Vagina (tissue), 2 donors: ENCODE measurements at regions not wholly inside any gene's neighbourhood (a gene's known extent, or its start where the extent isn't known, plus 50 kb on each side); places are given as distances from the start of the nearest gene placed in this dataset.

Experiments used
- DNase-seq, 2 donors: peaks; one replicate each; pipeline ENCODE4 v3.0.0-alpha.2; 2017; ENCODE audit errors: extremely low spot score in 2 of 2
- H3K27ac ChIP-seq: fragments of 200-600 bp; sonication (generic); one replicate; pipeline ENCODE4 v1.5.1; 2019
- H3K27me3 ChIP-seq: fragments of 200-600 bp; sonication (generic); one replicate; pipeline ENCODE4 v1.5.1; 2019
- H3K36me3 ChIP-seq, 2 donors: fragments of 200-600 bp; sonication (generic); one replicate each; pipeline ENCODE4 v1.5.1; 2017 to 2019
- H3K4me1 ChIP-seq: fragments of 200-600 bp; sonication (generic); one replicate; pipeline ENCODE4 v1.5.1; 2019
- H3K4me3 ChIP-seq, 2 donors: fragments of 200-600 bp; sonication (generic); 1 replicate in 1 of 2; 2 replicates in 1 of 2; pipeline ENCODE4 v1.5.1; 2016 to 2019
- H3K9me3 ChIP-seq: fragments of 200-600 bp; sonication (generic); one replicate; pipeline ENCODE4 v1.5.1; 2019
- POLR2A ChIP-seq, 2 donors: fragments of 450-650 bp; IDR thresholded peaks; one replicate each; pipeline ENCODE4 v1.6.1; 2017; ENCODE audit warnings: antibody characterized with exemption in 2 of 2, mild to moderate bottlenecking in 2 of 2, moderate library complexity in 2 of 2
- POLR2AphosphoS5 ChIP-seq, 2 donors: sonication (generic); formaldehyde crosslinking; IDR thresholded peaks; one replicate each; pipeline ENCODE4 v1.9.0; 2017; ENCODE audit warnings: antibody characterized with exemption in 2 of 2, mild to moderate bottlenecking in 2 of 2, low read depth in 1 of 2; ENCODE audit not compliant: insufficient read depth in 1 of 2
- intact Hi-C: fragments of 100-400 bp; cut with DNase I; formaldehyde crosslinking; loops from one replicate; pipeline ENCODE4 v1.15.1; 2023
- TF ChIP-seq, protein P1 (sequence below), 3 experiments: fragments of 450-650 bp in 2 of 3; fragments of 200-600 bp in 1 of 3; sonication (generic) in 1 of 3; IDR thresholded peaks; one replicate each; pipeline ENCODE4 v1.5.1; 2017 to 2019; ENCODE audit warnings: antibody characterized with exemption in 3 of 3, mild to moderate bottlenecking in 2 of 3, moderate library complexity in 2 of 3

DNA sequence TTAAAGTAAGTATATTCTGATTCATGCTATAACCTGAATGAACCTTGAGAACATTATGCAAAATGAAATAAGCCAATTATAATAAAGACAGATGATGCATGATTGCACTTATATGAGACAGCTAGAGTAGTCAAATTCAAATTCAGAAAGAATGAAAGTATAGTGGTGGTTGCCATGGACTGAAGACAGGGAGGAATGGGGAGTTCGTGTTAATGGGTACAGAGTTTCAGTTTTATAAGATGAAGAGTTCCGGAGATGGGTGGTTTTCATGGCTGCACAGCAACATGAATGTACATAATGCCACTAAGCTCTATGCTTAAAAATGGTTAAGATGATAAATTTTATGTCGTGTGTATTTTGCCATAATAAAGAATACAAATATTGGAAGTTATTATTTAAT is 751.2 kb downstream of the TSN start:
- DNase-seq: no peak
- Histone ChIP-seq H3K4me1 (no peaks in the 10 kb centered on the region), H3K9me3 (no peaks in the 10 kb centered on the region), H3K27me3 (no peaks in the 10 kb centered on the region), H3K36me3 (no peaks in the 10 kb centered on the region), H3K27ac (no peak overlapping the region), H3K4me3 (no peak overlapping the region)
- intact Hi-C loops: no loop called here
- TF ChIP-seq, protein P1, sequence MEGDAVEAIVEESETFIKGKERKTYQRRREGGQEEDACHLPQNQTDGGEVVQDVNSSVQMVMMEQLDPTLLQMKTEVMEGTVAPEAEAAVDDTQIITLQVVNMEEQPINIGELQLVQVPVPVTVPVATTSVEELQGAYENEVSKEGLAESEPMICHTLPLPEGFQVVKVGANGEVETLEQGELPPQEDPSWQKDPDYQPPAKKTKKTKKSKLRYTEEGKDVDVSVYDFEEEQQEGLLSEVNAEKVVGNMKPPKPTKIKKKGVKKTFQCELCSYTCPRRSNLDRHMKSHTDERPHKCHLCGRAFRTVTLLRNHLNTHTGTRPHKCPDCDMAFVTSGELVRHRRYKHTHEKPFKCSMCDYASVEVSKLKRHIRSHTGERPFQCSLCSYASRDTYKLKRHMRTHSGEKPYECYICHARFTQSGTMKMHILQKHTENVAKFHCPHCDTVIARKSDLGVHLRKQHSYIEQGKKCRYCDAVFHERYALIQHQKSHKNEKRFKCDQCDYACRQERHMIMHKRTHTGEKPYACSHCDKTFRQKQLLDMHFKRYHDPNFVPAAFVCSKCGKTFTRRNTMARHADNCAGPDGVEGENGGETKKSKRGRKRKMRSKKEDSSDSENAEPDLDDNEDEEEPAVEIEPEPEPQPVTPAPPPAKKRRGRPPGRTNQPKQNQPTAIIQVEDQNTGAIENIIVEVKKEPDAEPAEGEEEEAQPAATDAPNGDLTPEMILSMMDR (IDR thresholded peaks at IDR 0.05): no peak
- TF ChIP-seq POLR2AphosphoS5 (IDR thresholded peaks at IDR 0.05; ENCODE audit: insufficient read depth in 1 of 2, low read depth in 1 of 2): no peak
- TF ChIP-seq POLR2A (IDR thresholded peaks at IDR 0.05): no peak

DNA sequence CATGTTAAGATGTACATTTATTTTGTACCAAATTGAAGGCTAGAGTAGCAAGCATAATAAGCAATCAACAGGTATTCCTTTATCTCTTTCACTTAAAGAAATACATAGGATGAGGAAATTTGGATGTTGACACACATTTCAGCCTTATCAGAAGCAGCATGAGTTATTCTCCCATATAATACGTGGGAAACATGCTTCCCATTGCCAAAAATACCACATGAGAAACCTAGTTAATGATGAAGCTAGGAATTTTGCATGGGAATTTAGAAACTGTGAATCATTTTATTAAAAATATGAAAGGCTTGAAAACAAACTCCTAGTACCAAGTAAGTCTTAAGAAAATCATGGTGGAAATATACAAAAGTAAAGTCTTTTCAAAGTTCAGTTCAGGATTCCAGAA is 751.8 kb downstream of the TSN start:
- no peak for TF ChIP-seq POLR2AphosphoS5 (IDR thresholded peaks at IDR 0.05; ENCODE audit: insufficient read depth in 1 of 2, low read depth in 1 of 2)
- TF ChIP-seq POLR2A (IDR thresholded peaks at IDR 0.05): no peak
- TF ChIP-seq, protein P1 (IDR thresholded peaks at IDR 0.05): no peak
- H3K27me3 ChIP-seq: no peaks in the 10 kb centered on the region
- H3K4me3 ChIP-seq: no peak overlapping the region
- no peaks in the 10 kb centered on the region for H3K4me1 ChIP-seq
- no peaks in the 10 kb centered on the region for H3K9me3 ChIP-seq
- no peak for DNase-seq
- H3K36me3 ChIP-seq: no peaks in the 10 kb centered on the region
- intact Hi-C loops: no loop called here
- H3K27ac ChIP-seq: no peak overlapping the region

DNA sequence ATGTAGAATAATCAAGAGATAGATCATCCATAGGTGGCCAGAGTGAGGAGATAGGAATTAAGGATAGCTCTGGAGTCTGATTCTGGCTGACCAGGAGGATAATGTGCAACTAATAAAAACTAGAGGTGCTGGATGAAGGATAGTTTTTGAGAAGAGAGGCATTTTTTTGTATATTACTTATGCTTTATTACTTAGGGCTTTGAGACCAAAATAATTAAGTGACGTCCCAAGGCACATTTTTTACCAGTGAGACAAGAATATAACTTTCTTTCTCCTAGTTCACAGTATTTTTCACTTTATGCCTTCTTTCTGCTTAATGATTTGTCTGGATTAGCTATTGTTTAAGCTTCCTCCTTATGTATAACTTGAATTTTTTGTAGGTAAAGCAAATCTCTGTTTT is 756.6 kb downstream of the TSN start:
- Histone ChIP-seq H3K36me3 (no peaks in the 10 kb centered on the region), H3K4me3 (no peak overlapping the region), H3K27ac (no peak overlapping the region), H3K27me3 (no peaks in the 10 kb centered on the region), H3K4me1 (no peaks in the 10 kb centered on the region), H3K9me3 (no peaks in the 10 kb centered on the region)
- no peak for DNase-seq
- TF ChIP-seq POLR2A (IDR thresholded peaks at IDR 0.05) (no peak), POLR2AphosphoS5 (IDR thresholded peaks at IDR 0.05; ENCODE audit: insufficient read depth in 1 of 2, low read depth in 1 of 2) (no peak)
- TF ChIP-seq, protein P1 (IDR thresholded peaks at IDR 0.05): no peak
- intact Hi-C loops: no loop called here

DNA sequence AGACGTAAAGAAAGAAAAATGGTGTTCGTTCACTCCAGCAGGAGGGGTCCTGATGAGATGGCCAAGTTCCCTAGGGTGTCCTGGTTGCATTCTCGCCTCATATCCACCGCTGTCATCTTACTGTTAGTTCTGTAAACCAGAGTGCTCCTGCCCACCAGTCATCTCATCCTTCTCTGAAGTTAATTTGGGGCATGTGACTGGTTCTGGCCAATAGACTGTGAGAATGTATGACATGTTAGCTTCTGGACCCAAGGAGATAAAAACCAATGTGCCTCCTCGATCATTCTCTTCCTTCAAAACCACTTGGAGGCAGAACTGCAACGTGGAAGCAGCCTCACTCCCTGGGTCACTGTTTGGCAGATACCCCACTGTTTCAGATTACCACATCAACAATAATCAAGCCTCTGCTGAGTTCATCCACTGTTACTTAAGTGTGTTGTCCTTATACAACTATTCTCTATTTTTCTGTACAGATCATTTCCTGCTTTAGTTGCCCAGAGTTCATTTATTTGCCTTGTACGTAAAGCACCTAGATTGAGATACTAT is 759.1 kb downstream of the TSN start:
- no peaks in the 10 kb centered on the region for H3K36me3 ChIP-seq
- no peak overlapping the region for H3K27ac ChIP-seq
- no peaks in the 10 kb centered on the region for H3K4me1 ChIP-seq
- TF ChIP-seq, protein P1 (IDR thresholded peaks at IDR 0.05): no peak
- TF ChIP-seq POLR2AphosphoS5 (IDR thresholded peaks at IDR 0.05; ENCODE audit: insufficient read depth in 1 of 2, low read depth in 1 of 2) (no peak), POLR2A (IDR thresholded peaks at IDR 0.05) (no peak)
- no peaks in the 10 kb centered on the region for H3K9me3 ChIP-seq
- intact Hi-C loops: no loop called here
- H3K4me3 ChIP-seq: no peak overlapping the region
- DNase-seq: no peak
- no peaks in the 10 kb centered on the region for H3K27me3 ChIP-seq

DNA sequence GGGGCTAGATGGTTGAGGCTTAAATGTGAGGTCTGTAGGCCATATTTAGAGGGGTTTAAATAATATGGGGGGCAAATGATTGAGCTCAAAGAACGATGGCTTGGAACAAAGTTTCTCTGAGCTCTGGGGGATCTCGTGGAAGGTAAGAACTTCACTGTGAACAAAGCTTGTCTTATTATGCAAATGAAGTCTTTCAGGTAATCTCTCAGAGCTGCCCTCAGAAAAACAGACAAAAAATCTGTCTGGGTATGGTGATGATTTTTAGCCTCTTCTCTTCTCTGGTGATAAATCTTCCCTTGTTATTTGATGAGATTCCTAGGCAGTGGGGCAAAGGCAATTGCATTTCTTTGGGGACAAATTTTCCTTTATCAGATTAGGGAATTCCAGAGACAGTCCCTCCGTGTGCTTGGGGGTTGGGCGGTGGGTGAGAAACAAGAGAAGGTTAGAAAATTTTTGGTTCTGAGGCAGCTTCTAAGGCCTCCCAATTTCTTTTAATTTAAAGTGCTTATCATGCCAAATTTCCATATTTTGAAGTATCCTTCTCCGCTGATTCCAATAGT is 760.4 kb downstream of the TSN start:
- Histone ChIP-seq H3K4me3 (no peak overlapping the region), H3K27ac (no peak overlapping the region), H3K36me3 (no peaks in the 10 kb centered on the region), H3K9me3 (no peaks in the 10 kb centered on the region), H3K27me3 (no peaks in the 10 kb centered on the region), H3K4me1 (no peaks in the 10 kb centered on the region)
- TF ChIP-seq POLR2AphosphoS5 (IDR thresholded peaks at IDR 0.05; ENCODE audit: insufficient read depth in 1 of 2, low read depth in 1 of 2): no peak
- no peak for TF ChIP-seq POLR2A (IDR thresholded peaks at IDR 0.05)
- TF ChIP-seq, protein P1 (IDR thresholded peaks at IDR 0.05): no peak
- intact Hi-C loops: no loop called here
- no peak for DNase-seq
